HG02588 (cell line): ENCODE measurements at regions not wholly inside any gene's neighbourhood (a gene's known extent, or its start where the extent isn't known, plus 50 kb on each side); places are given as distances from the start of the nearest gene placed in this dataset.

Source experiments
- ATAC-seq: cut with Tn5 transposase; IDR thresholded peaks from one replicate; pipeline ENCODE4 v1.9.1; 2021; ENCODE audit warnings: mild to moderate bottlenecking, moderate library complexity; ENCODE audit not compliant: unreplicated experiment

GRCh38 chr7:7114575-7115291 lies 67.6 kb upstream of the C1GALT1 start:
- no peak for ATAC-seq

DNA sequence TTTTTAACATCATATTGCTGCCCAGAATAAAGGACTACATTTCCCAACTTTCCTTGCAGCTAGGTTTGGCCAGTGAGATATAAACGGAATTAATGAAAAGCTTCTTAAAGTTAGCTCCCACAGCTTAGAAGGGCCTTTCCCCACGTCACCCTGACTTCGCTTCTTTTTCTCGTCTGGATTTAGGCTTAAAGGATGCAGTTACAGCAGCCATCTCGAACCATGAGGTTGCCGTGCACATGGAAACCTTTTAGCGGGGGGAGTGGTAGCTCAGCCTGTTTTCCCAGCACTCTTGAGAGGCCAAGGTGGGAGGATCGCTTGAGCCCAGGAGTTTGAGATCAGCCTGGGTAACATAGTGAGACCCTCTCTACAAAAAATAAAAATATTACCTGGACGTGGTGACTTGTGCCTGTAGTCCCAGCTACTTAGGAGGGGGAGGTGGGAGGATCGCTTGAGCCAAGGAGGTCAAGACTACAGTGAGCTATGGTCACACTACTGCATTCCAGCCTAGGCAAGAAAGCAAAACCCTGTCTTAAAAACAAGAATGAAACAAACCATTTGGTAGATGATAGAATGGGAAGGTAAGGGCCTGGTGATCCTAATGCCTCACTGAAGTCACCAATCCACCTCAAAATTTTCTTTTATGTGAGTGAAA lies 64.3 kb upstream of the C1GALT1 start:
- no peak for ATAC-seq

DNA sequence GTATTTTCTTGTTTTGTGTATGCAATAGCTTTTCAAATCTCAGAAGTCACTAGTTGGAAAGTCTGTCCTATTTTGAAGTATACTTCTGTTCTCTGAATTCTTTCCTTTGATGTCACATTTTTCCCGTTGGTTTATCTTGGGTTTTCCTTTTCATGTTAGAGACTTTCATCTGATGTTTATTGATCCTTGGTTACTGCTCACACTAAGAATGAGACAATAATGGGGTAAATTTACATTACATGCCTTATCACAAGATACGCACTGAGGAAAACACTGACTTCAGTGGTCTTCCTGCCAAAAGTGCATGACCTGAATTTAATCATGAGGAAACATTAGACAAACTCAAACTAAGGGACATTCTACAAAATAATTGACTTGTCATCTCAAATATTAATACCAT lies 63.5 kb upstream of the C1GALT1 start:
- ATAC-seq = no peak

DNA sequence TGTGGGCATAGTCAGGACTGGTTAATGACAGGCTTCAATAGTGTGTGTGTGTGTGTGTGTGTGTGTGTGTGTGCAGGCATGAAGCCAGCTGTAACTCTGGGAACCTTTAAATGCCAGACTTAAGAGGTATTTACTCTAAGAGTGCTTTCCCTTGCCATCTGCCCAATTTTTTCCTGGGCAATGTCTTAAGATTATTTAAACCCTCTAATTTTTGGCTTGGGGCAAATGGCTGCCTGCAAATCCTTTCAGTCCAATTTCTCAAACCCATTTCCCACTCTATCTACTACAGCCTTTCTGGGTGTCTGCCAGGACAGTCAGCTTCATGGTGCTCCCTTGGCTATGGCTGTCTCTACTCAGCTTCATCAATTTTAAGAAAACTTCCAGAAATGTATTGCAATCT lies 62.6 kb upstream of the C1GALT1 start:
- ATAC-seq = no peak

DNA sequence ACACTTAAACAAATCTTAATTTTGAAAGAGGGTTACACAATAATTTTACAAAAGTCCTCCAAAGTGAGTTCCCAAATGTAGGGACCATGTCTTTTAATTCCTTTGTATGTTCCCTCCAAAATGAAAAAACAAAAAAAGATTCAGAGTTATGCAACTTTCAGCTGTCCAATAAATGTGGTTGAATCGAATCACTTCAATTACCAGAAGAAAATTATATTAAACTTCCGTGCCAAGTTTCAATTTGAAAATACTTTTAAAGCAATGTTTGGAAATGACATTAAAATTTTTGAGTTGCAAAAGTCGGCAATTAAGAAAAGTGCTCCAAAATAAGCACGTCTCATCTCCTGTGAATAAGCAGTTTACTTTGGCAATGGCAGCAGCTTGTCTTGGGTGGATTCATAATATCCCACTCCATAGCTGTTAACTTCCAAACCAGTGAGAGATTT lies 60.3 kb upstream of the C1GALT1 start:
- no peak for ATAC-seq

DNA sequence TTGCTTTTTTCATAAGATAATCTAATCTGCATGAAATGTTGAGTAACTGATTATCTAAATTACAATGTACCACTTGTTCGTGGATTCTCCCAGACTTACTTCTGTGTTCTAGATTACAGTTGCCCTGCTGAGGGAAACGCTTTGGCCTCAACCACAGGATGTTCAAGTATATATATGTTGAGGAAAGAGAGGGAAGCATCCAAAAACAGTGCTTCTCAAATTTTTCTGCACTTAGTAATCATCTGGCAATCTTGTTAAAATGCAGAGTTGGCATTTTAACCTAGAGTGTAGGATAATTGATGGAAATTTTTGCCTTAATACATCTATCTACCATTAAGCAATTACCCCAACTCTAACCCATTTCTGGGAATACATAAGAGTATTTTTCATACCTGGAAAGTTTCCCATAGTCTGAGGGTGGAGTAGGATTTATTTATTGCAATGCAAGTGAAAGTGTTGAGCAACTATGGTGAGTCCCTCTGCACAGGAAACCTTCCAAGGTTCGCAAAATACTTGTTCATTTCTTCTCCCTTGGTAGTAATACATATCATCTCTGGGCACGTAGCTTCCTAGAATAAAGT lies 59.6 kb upstream of the C1GALT1 start:
- ATAC-seq = no peak

DNA sequence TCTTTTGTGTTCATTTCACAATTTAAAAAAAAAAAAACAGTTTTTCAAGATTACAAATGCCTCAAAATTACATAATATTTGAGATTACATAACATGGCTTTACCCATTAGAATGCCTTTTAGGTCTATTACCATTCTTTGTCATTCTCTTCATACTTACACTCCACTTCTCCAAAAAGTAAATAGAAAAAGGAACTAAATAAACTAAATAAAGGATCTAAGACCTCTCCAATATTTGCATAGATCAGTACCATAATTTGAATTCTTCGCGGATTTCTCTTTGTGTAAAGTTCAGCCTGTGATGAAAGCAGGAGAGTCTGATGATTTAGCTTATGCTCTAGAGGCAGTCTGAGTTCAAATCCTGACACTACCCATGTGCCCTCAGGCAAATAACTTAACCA lies 56.4 kb upstream of the C1GALT1 start:
- ATAC-seq = no peak

DNA sequence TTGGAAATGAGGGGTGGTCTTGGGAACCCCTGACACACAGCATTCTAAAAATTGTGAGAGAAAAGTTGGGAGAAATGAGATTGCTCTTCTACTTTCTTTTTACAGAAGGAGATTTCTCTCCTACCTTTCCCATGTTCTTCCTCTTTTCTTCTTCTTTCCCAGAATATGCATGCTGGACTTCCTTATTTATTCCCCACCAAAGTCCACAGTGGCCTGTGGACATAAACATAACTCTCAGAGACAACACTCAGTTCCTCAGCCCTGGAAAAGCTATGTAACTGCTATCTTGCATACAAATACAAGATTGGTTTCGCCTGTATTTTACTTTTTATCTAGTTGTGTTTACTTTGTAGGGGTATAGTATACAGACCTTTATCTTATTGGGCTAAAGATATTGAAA lies 54.6 kb upstream of the C1GALT1 start:
- ATAC-seq = no peak

DNA sequence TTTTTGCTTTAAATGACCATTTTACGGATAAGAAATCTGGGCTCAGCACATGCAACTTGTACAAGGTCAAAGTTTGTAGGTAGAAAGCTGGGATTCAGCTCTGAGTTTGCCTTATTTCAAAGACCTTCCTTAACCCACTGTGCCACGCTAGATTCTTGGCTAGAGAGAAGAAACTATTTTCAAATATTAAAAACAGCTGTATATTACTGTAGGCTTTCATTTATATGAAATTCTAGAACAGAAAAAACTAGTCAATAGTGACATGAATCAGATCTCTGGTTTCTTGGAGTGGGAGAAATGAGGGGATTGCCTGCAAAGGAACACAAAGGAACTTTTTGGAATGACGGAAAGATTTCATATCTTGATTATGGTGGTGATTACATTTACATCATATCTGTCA lies 53.0 kb upstream of the C1GALT1 start:
- no peak for ATAC-seq

- no peak for ATAC-seq
Measured at GRCh38 chr7:7131273-7131672, 51.1 kb upstream of the C1GALT1 start.
